NCI-H146 treated with DMSO at 0.1 percent for 48 hours (cell line): ENCODE measurements at regions not wholly inside any gene's neighbourhood (a gene's known extent, or its start where the extent isn't known, plus 50 kb on each side); places are given as distances from the start of the nearest gene placed in this dataset.
A peak's percentile ranks its signal among the peaks of the same experiment; 100 is the strongest.
"Not testable (repeated sequence)": the region's sequence is repeated elsewhere in the genome, so short reads cannot be mapped to it uniquely, and the experiment has no call there.

Source experiments
- DNase-seq: peaks from one replicate; lab custom pipeline; 2025; ENCODE audit not compliant: unreplicated experiment; lab: John Stamatoyannopoulos, UW

DNA sequence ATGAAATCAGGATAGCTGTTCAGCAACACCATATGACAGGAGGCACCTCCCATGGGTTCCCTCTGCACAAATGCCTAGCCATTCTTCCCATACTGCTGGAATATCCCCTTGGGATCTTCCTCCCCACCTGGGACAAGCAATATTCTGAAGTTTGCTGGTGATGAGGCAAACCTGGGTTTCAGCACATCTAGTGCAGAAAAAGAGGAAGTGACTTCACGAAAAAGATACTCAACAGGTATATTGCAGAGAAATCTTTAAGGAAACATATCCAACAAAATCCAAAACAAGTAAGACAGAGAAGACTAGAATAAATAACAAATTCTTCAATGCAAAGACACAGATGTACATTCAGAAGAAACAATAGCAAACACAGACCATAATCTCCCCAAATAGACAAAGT is 1497.0 kb downstream of the PCDH9 start:
- DNase-seq: no peak

DNA sequence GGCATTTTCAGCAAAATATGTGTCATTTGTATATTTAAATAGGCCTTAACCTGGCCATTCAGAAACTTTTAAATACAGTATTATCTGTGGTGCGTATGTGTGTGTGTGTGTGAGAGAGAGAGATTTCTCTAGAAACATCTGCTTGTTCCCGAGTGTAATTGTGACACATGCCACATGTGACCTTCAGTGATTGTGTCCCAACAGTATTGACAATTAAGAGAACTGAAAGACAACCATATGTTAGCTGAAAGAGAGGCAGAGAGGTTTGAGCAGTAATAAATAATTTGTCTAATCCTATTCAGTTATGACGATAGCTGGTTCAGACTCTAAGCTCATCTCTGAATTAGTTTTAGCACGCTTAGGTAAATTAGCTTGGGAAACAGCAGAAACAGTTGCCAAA is 1503.1 kb downstream of the PCDH9 start:
- no peak for DNase-seq

DNA sequence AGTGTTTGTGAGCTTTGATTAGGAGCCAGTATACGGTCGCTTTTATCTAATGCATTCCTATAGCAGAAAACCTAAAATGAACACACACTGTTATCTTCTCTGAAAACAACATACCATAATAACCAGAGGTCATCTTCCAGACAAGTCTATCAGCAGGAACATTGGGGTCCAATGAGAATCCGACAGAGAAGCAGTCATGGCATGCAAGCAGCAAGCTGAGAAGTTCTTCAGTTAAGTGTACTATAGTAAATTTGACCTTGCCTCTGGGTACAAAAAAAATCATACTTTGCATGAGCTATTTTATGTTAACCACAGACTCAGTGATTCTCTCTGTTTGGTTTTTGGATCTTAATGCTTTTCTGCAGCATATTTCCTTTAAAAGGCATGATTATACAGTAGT is 1505.1 kb downstream of the PCDH9 start:
- no peak for DNase-seq

DNA sequence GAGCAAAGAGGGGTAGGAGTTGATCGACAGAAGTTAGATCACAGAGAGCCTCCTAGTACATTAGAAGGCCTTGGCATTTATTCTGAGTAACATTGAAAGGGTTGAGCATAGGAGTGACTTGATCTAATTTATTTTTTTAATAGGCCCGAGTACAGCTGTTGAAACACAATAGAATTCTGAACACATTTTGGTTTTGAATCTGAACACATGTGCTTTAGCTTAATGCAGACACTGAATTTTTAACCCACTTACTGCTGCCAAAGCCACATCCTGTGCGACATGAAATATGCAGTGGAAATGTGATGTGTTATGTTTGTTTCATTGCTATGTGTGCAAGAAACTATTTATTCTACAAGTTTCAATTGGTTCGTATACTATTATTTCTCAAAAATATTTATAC is 1505.9 kb downstream of the PCDH9 start:
- DNase-seq: no peak

DNA sequence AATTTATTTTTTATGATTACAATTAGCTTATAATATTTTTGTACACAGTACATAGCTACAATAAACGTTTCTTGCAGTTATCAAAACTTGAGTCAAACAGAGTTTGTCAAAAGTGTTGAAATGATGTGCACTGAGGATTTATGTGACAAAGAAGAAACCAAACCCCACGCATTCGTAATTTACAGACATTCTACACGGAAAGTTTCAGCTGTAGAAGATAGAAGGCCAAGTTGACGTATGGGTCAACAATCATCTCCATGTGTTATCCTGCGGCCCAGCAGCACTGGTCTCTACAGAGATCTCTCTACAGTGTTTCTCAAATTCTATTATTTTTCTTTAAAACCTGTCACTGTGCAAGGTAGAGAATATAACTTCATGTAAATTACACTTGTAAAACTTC is 1507.6 kb downstream of the PCDH9 start:
- DNase-seq: no peak

DNA sequence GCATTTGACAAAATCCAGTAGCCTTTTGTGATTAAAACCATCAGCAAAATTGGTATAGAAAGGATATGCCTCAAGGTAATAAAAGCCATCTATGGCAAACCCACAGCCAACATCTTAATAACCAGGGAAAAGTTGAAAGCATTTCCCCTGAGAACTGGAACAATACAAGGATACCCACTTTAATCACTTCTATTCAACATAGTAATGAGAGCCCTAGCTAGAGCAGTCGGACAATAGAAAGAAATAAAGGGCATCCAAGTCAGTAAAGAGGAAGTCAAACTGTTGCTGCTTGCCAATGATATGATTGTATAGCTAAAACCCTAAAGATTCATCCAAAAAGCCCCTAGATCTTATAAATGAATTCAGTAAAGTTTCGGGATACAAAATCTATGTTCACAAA is 1510.3 kb downstream of the PCDH9 start:
- no peak for DNase-seq

DNA sequence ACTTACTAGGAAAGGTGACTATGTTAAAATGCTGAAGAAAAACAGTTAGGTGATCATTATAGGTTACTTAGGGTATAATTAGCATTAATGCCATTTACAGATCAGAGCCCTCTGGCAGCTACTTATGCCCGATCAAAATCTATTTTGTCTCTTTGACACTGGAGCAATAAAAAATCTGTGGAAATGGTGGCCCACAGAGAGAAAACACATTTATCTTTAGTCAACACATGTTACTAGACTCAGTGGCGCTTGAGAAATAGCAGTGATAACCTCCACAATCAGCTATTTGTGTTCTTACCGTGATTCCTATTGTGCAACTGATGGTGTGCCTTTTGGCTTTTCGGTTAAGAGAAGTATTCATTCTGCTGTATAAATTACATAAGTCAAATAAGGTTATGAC is 1519.6 kb downstream of the PCDH9 start:
- no peak for DNase-seq

DNA sequence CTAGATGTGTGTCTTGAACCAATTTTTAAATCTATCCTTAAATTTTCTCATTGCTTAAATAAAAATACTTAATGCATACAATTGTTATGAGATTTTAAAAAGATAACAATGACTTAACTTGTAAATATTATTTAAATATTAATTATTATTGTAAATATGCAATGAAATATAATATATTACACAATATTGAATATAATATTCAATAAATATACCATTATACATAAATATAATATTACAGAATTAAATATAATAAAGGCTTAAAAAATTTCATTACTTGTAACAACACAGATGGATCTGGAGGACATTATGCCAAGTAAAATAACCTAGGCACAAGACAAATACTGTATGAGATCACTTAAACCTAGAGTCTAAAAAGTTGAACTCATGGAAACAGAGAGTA is 1532.3 kb downstream of the PCDH9 start:
- no peak for DNase-seq

DNA sequence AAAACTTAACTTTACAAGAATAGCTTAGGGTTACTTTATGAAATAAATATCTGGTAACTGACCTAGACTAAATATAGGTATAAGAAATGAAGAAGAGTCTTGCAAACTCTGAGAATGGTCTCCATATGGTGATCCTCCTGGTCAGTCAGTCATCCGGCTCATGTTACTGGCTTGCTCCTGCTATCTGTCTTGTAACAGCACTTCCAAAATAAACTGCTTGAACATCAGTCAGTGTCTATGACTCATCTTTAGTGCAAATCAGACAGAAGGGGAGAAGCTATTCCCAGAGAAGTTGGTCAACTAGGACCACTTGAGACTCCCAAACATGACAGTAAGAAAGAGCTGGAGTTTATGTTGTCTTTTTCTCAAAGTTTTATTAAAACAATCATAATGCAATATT is 1550.9 kb downstream of the PCDH9 start:
- DNase-seq: no peak

DNA sequence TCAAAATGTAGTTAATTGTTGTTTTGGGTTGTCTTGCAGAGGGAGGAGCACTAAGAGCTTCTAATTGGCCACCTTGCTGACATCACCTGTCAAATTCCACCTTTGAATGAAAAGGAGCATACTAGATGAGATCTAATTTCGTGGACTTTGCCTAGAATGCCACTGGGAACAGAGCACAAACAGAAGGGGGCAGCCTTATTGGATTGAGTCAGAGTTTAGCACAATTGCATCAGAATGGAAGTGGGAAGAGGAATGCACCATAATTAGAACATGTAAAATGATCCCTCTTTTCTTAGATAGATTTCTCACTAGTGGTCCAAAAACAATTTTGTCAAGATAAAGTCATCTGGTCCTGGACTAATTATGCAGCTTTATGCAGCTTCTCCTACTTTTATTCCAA is 1552.2 kb downstream of the PCDH9 start:
- peak; percentile 3 for DNase-seq

DNA sequence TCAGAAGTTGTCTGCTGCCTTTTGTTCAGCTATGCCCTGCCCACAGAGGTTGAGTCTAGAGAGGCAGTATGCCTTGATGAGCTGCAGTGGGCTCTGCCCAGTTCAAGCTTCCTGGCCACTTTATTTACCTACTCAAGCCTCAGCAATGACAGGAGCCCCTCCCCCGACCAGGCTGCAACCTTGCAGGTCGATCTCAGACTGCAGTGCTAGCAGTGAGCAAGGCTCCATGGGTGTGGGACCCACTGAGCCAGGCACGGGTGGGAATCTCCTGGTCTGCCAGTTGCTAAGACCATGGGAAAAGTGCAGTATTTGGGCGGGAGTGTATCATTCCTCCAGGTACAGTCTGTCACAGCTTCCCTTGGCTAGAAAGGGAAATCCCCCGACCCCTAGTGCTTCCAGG is 1554.8 kb downstream of the PCDH9 start:
- DNase-seq: not testable (repeated sequence)

DNA sequence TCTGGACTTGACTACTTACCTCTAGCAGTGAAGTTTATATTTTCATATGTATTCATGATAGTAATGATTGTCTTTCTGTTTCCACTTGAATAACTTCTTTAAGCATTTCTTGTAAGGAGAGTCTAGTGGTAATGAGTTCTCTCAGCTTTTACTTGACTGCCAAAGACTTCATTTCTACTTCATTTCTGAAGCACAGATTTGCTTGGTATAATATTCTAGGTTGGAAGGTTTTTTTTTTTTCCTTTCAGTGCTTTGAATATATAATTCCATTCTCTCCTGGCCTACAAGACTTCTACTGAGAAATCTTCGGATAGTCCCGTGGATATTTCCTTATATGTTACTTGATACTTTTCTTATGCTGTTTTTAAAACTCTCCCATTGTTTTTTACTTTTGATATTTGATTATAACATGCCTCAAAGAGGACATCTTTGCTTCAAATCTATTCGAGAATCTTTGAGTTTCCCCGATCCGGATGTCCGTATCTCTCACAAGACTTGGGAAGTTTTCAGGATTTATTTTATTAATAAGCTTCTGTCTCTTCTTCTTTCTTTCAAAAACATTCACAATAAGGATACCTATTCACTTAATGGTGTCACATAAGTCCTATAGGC is 1560.0 kb downstream of the PCDH9 start:
- no peak for DNase-seq

DNA sequence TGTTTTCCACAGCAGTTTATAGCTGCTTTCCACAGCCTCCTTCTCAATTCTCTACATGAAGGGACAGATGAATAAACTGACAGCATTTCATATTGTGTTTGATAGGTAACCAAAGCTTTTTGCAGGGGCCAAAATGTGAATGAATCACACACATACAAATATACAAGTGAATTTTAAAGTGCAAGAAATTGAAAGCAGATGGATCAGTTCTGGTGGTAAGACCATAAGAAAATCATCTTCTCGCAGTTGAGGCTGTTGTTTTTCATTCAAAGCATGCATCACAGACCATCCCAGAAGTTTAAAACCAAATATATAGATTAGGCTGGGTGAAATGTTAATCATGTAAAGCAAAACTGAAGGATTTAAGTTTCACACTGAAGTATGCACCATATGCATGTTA is 1569.4 kb downstream of the PCDH9 start:
- no peak for DNase-seq

DNA sequence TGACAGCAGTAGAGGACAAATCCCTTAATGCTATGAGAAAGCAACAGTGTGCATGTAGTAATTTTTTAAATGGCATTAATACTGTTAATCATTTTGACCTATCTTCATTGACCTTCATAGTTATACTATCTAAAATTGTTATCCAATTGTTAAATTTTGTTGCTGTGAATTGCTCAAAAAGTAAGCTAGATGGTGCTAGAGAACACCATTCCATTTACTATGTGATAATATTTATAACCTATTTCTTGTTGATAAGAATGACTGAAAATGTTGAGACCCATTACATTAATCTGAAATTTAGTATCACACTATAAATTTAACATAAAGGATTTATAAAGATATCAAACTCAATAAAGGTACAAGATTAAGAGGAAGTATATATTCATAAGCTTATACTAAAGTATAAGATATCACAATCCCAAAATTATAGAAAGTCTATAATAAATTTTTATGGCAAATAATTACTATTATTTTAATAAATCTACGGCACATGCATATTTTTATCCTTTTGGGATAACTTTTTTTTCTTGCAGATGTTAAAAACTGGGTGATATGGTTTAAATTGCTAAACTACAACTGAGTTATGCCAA is 1573.3 kb downstream of the PCDH9 start:
- peak; percentile 21 for DNase-seq

DNA sequence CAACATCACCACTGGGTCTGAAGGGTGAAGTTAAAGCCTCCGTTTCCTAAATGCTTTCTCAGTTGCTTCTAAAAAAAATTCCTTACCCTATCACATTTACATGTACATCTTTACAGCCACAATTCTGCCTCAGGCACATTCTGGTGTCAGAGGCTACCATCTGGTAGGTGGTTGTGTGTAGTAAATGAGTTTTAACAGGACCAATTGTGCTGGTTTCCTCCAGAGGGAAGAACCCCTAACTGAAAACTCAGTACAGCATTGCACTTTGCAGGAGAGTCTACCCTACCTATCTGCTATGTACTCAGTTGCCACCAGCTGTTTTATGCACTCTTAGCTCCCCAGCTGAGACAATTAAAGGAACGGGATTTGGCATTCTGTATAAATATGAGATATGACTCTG is 1576.5 kb downstream of the PCDH9 start:
- peak; percentile 34 for DNase-seq

DNA sequence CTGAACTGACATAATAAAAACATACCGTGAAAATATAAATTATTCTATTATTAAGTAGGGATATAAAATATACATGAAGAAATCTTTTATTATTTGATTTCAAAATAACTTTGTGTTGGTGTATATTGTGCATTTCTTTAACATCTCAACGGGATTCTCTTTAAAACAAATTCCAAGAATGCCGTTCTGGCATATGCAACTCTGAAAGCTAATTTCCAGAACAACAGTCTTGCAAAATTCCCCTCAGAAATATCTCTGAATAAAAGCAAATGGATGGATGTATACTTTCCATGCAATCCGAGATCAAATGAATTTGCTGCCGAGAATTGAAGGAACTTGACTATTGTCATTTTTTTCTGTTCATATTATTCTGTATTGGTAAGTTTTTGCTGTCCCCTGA is 1579.8 kb downstream of the PCDH9 start:
- no peak for DNase-seq

DNA sequence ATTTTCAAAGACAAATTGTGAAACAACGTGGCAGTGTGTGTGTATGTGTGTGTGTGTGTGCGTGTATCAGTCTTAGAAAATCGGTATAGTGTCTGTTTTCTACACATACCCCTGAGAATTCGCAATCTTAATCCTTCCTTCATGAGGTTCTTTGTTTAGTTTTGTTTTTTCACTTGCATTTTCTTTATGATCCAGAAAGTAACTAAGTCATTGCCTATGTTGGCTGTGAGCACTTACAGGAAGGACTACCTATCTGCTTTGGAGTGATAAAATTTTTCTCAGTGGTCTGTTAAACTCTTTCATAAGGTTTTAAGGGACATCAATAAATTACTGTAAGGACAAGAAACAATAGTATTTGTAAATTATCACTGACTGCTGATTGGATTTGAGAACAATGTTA is 1587.1 kb downstream of the PCDH9 start:
- DNase-seq: no peak

DNA sequence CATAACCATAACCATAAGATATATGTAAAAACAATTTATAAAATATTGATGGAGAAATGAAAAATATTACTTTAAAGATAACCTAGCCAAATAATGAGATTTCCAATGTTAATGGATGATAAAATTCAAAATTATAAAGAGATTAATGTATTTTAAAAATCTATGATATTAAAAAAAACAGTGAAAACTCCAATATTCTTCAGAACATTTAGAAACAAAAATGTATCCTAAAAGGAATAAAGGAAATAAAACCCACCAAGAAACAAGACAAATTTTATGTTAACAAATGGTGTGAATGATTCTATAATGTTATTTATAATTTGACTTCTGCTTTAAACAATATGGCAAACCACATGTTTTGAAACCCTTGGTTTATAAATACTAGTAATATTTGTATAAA is 1587.8 kb downstream of the PCDH9 start:
- DNase-seq: no peak

DNA sequence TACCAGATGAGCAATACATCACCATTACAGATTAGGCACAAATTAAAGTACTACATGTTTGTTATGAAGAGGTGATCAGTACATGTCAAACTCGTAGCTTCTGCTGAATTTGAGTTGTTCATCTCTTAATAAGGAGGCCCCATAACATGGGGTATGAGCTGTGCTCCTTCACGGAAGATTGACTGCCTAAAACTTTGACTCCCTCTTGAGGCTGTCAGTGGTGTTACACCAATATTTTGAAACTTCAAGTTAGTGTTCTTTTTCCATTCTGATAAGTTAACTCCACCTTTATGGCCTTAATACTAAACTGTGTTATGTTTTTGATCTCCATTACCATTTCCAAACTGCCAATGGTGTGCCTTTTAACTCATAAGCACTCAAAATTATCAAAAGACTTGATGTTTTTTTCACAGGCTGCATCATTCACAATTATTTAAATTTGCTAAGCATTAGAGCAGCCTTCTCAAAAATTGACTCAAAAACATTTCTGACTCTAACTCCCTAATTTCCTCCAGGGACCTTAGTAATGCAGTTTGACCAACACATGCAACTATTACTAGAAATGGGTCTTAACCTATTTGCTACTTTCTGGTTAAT is 1591.5 kb downstream of the PCDH9 start:
- peak; percentile 6 for DNase-seq

DNA sequence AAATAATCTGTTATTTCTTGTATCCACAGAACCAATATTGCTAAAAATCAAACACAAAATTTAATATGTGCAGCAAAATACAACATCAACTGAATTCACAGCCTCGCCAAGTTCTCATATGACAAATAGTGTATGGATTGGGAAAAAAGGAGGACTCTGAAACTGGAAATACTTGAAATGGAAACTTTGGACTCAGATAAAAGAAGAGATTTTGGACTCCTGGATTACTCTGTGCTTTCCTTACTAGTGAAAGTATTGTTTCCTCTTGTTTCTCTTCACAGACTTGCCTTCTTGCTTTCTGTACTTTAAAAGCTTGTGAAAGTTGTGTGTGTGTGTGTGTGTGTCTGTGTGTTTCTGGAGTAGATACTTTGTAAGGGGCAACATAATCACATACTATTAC is 1596.3 kb downstream of the PCDH9 start:
- no peak for DNase-seq

DNA sequence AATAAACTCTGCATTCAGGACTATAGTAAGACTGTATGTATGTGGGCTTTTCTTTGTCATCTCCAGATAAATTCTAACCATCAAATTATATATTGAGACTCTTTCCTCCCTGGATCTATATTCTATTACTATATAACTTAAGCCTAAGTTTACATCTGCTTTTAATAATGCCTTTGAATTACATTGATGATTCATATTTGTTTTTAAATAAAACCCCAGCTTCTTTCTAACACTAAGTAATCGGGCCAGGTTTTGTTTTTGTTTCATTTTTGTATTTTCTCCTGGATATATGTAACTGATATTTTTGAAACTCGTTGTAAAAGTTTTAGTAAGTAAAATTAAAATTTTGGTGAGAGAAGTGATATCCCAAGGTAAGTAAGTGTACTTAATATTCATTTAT is 1599.1 kb downstream of the PCDH9 start:
- no peak for DNase-seq

DNA sequence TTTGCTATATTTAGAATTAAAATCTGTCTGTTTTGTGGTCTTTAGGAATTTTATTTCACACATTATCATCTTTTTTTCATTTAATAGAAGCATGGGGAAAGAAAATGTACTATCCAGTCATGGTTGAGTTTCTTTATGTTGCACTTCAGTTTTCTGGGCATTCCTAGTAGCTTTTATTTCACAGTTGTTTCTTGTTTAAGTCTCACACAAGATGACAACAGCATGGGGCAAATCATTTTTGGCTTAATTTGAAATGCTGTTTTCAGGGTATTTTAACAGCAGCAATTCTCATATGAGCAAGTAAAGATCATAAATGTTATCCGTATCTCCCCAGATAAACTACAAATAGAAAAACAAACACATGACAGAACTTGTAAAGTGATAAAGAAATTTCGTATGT is 1600.2 kb downstream of the PCDH9 start:
- DNase-seq: no peak

DNA sequence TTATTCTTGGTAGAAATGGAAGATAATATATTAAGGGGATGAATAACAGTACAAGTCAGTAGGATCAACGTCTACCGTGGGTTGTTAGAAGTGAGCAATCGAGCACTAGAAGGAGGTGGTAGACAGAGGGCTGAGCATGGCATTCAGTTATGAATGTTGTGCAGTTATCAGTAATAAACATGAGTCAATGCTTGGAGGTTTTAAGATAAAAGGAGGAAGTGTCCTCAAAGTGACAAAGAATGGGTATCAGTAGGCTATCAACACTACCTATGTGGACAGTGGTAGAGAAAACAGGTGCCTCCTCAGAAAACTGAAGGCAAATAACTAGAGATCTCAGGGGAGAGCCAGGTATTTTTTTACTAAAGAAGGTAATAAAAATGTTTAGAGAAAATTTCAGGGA is 1607.0 kb downstream of the PCDH9 start:
- no peak for DNase-seq
